NCI-H1105 treated with DMSO at 0.1 percent for 48 hours (cell line): ENCODE measurements at regions not wholly inside any gene's neighbourhood (a gene's known extent, or its start where the extent isn't known, plus 50 kb on each side); places are given as distances from the start of the nearest gene placed in this dataset.
A peak's percentile ranks its signal among the peaks of the same experiment; 100 is the strongest.

ENCODE experiments used
- DNase-seq: peaks from one replicate; lab custom pipeline; 2025; lab: John Stamatoyannopoulos, UW

GRCh38 chr13:107573184-107573583, 642.2 kb downstream of the LIG4 start:
- DNase-seq = no peak

GRCh38 chr13:107572156-107572555, 643.2 kb downstream of the LIG4 start:
- no peak for DNase-seq

- no peak for DNase-seq
These were observed 647.2 kb downstream of the LIG4 start for GRCh38 chr13:107568181-107568580.

GRCh38 chr13:107563099-107563925, 652.0 kb downstream of the LIG4 start:
- DNase-seq = no peak

- DNase-seq = no peak
These were observed 653.1 kb downstream of the LIG4 start for GRCh38 chr13:107562203-107562602.

- DNase-seq = peak; percentile 37
These were observed 660.9 kb downstream of the LIG4 start for GRCh38 chr13:107554460-107554859.

GRCh38 chr13:107553838-107554237, 661.5 kb downstream of the LIG4 start:
- no peak for DNase-seq

- no peak for DNase-seq
These were observed 663.8 kb downstream of the LIG4 start for GRCh38 chr13:107551521-107551920.

- DNase-seq = no peak
These were observed 667.0 kb downstream of the LIG4 start for GRCh38 chr13:107548338-107548737.

GRCh38 chr13:107545946-107546502, 669.3 kb downstream of the LIG4 start:
- peak; percentile 52 for DNase-seq

- DNase-seq = no peak
These were observed 680.8 kb downstream of the LIG4 start for GRCh38 chr13:107534548-107534947.

GRCh38 chr13:107531816-107532215, 683.5 kb downstream of the LIG4 start:
- DNase-seq = no peak

GRCh38 chr13:107531180-107531579, 684.2 kb downstream of the LIG4 start:
- no peak for DNase-seq

- DNase-seq = no peak
These were observed 686.3 kb downstream of the LIG4 start for GRCh38 chr13:107529035-107529434.

GRCh38 chr13:107518780-107519179, 696.6 kb downstream of the LIG4 start:
- no peak for DNase-seq

GRCh38 chr13:107518292-107518691, 697.0 kb downstream of the LIG4 start:
- DNase-seq = no peak

- DNase-seq = no peak
These were observed 698.8 kb downstream of the LIG4 start for GRCh38 chr13:107516517-107516916.

GRCh38 chr13:107512551-107512950, 702.8 kb downstream of the LIG4 start:
- no peak for DNase-seq

GRCh38 chr13:107497661-107498060, 717.7 kb downstream of the LIG4 start:
- no peak for DNase-seq

- DNase-seq = no peak
These were observed 722.1 kb downstream of the LIG4 start for GRCh38 chr13:107493266-107493665.

GRCh38 chr13:107482688-107483087, 732.6 kb downstream of the LIG4 start:
- DNase-seq = no peak

- DNase-seq = no peak
These were observed 735.2 kb downstream of the LIG4 start for GRCh38 chr13:107480130-107480529.

GRCh38 chr13:107477772-107478379, 737.5 kb downstream of the LIG4 start:
- no peak for DNase-seq
